ENCODE measurements at regions not wholly inside any gene's neighbourhood (a gene's known extent, or its start where the extent isn't known, plus 50 kb on each side); places are given as distances from the start of the nearest gene placed in this dataset.

DNA sequence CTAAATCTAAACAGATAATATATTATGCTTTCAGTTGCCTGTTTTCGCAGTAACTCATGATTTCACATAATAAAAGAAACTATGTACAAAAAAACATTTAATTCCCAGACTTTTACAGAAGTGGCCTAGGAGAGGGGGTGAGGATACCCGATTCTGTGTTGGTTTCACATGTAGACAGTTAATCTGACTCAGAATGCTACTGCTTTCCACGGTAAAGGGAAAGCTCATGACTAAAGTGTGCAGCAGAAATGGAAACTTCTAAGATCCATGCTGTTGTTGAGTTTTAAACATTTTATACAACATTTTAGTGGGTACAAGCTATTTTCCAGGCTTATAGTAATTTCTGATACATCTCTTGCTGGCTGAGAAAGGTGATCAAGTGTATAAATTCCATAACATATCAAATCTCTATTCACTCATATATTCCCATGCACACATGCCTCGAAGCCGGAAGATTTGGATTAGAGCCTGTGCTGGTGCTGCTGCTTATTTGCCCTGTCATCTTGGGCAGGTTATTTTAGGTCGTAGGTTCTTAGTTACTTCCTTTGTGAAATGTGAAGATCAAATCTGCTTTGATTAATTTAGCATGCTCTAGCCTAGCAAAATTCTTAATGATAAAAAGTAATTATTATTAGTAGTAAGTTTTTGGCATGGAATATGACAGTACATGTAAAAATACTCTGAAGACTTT is 896.7 kb upstream of the MAP3K7 start:
- no peak overlapping the region for H3K9ac ChIP-seq (ENCODE audit: low read length in 2 of 2)
- H3K4me1 ChIP-seq (ENCODE audit: control insufficient read depth, insufficient read depth, low read length): no peaks in the 10 kb centered on the region
- H3K4me3 ChIP-seq (ENCODE audit: low read length in 2 of 2): no peak overlapping the region
- no peaks in the 10 kb centered on the region for H3K9me3 ChIP-seq (ENCODE audit: control insufficient read depth in 2 of 2, low read length in 2 of 2)
- no peak overlapping the region for H3K27ac ChIP-seq (ENCODE audit: low read length)
- no peaks in the 10 kb centered on the region for H3K27me3 ChIP-seq (ENCODE audit: control insufficient read depth in 1 of 2, insufficient read depth in 2 of 2, low read length in 2 of 2)
- H3K36me3 ChIP-seq (ENCODE audit: control insufficient read depth in 2 of 2, insufficient read depth in 2 of 2, low read length in 2 of 2): no peaks in the 10 kb centered on the region

- no peak overlapping the region for H3K9ac ChIP-seq (ENCODE audit: low read length in 2 of 2)
- H3K4me3 ChIP-seq (ENCODE audit: low read length in 2 of 2): no peak overlapping the region
- no peaks in the 10 kb centered on the region for H3K27me3 ChIP-seq (ENCODE audit: control insufficient read depth in 1 of 2, insufficient read depth in 2 of 2, low read length in 2 of 2)
- H3K4me1 ChIP-seq (ENCODE audit: control insufficient read depth, insufficient read depth, low read length): no peaks in the 10 kb centered on the region
- no peak overlapping the region for H3K27ac ChIP-seq (ENCODE audit: low read length)
- no peaks in the 10 kb centered on the region for H3K36me3 ChIP-seq (ENCODE audit: control insufficient read depth in 2 of 2, insufficient read depth in 2 of 2, low read length in 2 of 2)
- H3K9me3 ChIP-seq (ENCODE audit: control insufficient read depth in 2 of 2, low read length in 2 of 2): no peaks in the 10 kb centered on the region
These were observed 895.6 kb upstream of the MAP3K7 start for GRCh38 chr6:91482498-91482897.

DNA sequence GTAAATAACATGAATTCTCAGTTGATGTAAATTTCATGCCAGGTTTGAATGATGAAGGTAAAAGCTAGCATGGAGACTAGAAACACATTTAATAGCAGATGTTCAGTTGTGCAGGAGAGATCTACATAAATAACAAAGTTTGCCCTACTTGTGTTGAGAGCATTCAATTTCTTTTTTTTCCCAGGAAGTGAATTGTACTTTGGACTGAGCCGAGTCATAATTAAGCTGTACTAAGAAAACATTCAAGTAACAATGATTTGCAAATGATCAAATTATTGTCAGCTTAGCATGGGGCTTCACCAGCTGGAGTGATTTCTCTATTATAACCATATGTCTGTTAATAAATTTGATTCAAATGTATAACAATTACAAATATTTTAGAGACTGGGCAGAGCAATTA is 893.5 kb upstream of the MAP3K7 start:
- no peak overlapping the region for H3K9ac ChIP-seq (ENCODE audit: low read length in 2 of 2)
- H3K4me3 ChIP-seq (ENCODE audit: low read length in 2 of 2): no peak overlapping the region
- no peaks in the 10 kb centered on the region for H3K27me3 ChIP-seq (ENCODE audit: control insufficient read depth in 1 of 2, insufficient read depth in 2 of 2, low read length in 2 of 2)
- H3K4me1 ChIP-seq (ENCODE audit: control insufficient read depth, insufficient read depth, low read length): no peaks in the 10 kb centered on the region
- no peaks in the 10 kb centered on the region for H3K9me3 ChIP-seq (ENCODE audit: control insufficient read depth in 2 of 2, low read length in 2 of 2)
- no peaks in the 10 kb centered on the region for H3K36me3 ChIP-seq (ENCODE audit: control insufficient read depth in 2 of 2, insufficient read depth in 2 of 2, low read length in 2 of 2)
- no peak overlapping the region for H3K27ac ChIP-seq (ENCODE audit: low read length)

DNA sequence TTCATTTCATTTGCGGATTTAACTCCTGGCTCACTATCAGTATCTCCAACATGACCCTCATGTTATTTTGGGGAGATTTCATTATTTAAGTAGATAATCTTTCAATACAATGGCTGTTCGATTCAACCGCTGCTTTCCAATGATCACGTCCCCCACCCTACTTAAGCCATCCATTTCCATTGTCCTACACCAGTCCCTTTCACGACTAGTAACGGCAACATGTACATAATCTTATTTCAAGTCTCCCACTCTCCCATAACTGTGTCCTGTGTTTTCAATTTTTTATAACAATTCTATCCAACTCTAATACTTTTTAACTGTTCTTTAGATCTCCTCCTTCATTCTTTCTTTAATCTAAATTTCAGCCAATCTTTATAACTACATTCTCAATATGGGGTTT is 890.8 kb upstream of the MAP3K7 start:
- Histone ChIP-seq H3K36me3 (ENCODE audit: control insufficient read depth in 2 of 2, insufficient read depth in 2 of 2, low read length in 2 of 2) (no peaks in the 10 kb centered on the region), H3K4me3 (ENCODE audit: low read length in 2 of 2) (no peak overlapping the region), H3K27me3 (ENCODE audit: control insufficient read depth in 1 of 2, insufficient read depth in 2 of 2, low read length in 2 of 2) (no peaks in the 10 kb centered on the region), H3K9ac (ENCODE audit: low read length in 2 of 2) (no peak overlapping the region), H3K27ac (ENCODE audit: low read length) (no peak overlapping the region), H3K9me3 (ENCODE audit: control insufficient read depth in 2 of 2, low read length in 2 of 2) (no peaks in the 10 kb centered on the region), H3K4me1 (ENCODE audit: control insufficient read depth, insufficient read depth, low read length) (no peaks in the 10 kb centered on the region)

- Histone ChIP-seq H3K36me3 (ENCODE audit: control insufficient read depth in 2 of 2, insufficient read depth in 2 of 2, low read length in 2 of 2) (no peaks in the 10 kb centered on the region), H3K4me1 (ENCODE audit: control insufficient read depth, insufficient read depth, low read length) (no peaks in the 10 kb centered on the region), H3K9me3 (ENCODE audit: control insufficient read depth in 2 of 2, low read length in 2 of 2) (no peaks in the 10 kb centered on the region), H3K9ac (ENCODE audit: low read length in 2 of 2) (no peak overlapping the region), H3K27me3 (ENCODE audit: control insufficient read depth in 1 of 2, insufficient read depth in 2 of 2, low read length in 2 of 2) (no peaks in the 10 kb centered on the region), H3K4me3 (ENCODE audit: low read length in 2 of 2) (no peak overlapping the region), H3K27ac (ENCODE audit: low read length) (no peak overlapping the region)
These were observed 889.1 kb upstream of the MAP3K7 start for GRCh38 chr6:91476000-91476399.

DNA sequence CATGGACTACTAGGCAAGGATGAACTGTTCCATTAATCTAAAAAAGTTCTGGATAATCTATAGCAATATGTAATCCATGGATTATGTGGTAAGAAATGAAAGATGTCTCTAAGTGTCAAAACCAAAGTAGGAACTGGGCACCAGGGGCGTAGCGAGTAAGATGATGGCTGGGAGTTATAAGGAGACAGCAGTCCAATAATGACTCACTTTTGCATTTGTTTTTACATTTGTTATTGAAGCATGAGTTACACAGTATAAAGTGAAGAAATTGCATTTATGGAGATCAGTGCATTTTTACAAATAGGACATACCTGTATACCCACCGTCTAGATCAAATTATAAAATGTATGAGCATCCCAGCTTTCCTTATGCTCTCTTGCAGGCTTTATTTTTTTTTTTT is 878.5 kb upstream of the MAP3K7 start:
- Histone ChIP-seq H3K4me1 (ENCODE audit: control insufficient read depth, insufficient read depth, low read length) (no peaks in the 10 kb centered on the region), H3K9ac (ENCODE audit: low read length in 2 of 2) (no peak overlapping the region), H3K27me3 (ENCODE audit: control insufficient read depth in 1 of 2, insufficient read depth in 2 of 2, low read length in 2 of 2) (no peaks in the 10 kb centered on the region)

DNA sequence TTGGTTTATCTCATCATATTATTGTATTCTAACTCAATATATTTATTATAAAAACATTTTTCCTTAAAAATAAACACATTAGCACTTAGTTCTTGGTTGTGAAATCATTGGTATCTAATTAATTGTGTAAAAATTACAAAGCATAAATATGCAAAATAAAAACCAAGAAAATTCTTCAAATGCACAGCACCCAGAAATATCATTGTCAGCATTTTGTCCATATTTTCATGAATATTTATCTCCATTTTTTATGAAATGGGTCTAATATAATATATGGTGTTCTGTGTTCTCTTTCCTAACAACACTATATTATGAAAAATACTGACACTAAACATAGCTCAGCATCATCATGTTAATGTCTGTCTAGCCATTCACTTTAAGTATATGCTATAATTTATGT is 877.8 kb upstream of the MAP3K7 start:
- Histone ChIP-seq H3K27ac (ENCODE audit: low read length) (no peak overlapping the region), H3K9me3 (ENCODE audit: control insufficient read depth in 2 of 2, low read length in 2 of 2) (no peaks in the 10 kb centered on the region), H3K4me3 (ENCODE audit: low read length in 2 of 2) (no peak overlapping the region), H3K9ac (ENCODE audit: low read length in 2 of 2) (no peak overlapping the region), H3K4me1 (ENCODE audit: control insufficient read depth, insufficient read depth, low read length) (no peaks in the 10 kb centered on the region), H3K36me3 (ENCODE audit: control insufficient read depth in 2 of 2, insufficient read depth in 2 of 2, low read length in 2 of 2) (no peaks in the 10 kb centered on the region), H3K27me3 (ENCODE audit: control insufficient read depth in 1 of 2, insufficient read depth in 2 of 2, low read length in 2 of 2) (no peaks in the 10 kb centered on the region)

More for the DNA sequence above, 878.5 kb upstream of the MAP3K7 start:
- Histone ChIP-seq H3K36me3 (ENCODE audit: control insufficient read depth in 2 of 2, insufficient read depth in 2 of 2, low read length in 2 of 2) (no peaks in the 10 kb centered on the region), H3K9me3 (ENCODE audit: control insufficient read depth in 2 of 2, low read length in 2 of 2) (no peaks in the 10 kb centered on the region), H3K27ac (ENCODE audit: low read length) (no peak overlapping the region), H3K4me3 (ENCODE audit: low read length in 2 of 2) (no peak overlapping the region)

GRCh38 chr6:91464201-91464600 is 877.3 kb upstream of the MAP3K7 start:
- Histone ChIP-seq H3K36me3 (ENCODE audit: control insufficient read depth in 2 of 2, insufficient read depth in 2 of 2, low read length in 2 of 2) (no peaks in the 10 kb centered on the region), H3K4me1 (ENCODE audit: control insufficient read depth, insufficient read depth, low read length) (no peaks in the 10 kb centered on the region), H3K27ac (ENCODE audit: low read length) (no peak overlapping the region), H3K4me3 (ENCODE audit: low read length in 2 of 2) (no peak overlapping the region), H3K9me3 (ENCODE audit: control insufficient read depth in 2 of 2, low read length in 2 of 2) (no peaks in the 10 kb centered on the region), H3K27me3 (ENCODE audit: control insufficient read depth in 1 of 2, insufficient read depth in 2 of 2, low read length in 2 of 2) (no peaks in the 10 kb centered on the region), H3K9ac (ENCODE audit: low read length in 2 of 2) (no peak overlapping the region)

- Histone ChIP-seq H3K36me3 (ENCODE audit: control insufficient read depth in 2 of 2, insufficient read depth in 2 of 2, low read length in 2 of 2) (no peaks in the 10 kb centered on the region), H3K4me1 (ENCODE audit: control insufficient read depth, insufficient read depth, low read length) (no peaks in the 10 kb centered on the region), H3K27me3 (ENCODE audit: control insufficient read depth in 1 of 2, insufficient read depth in 2 of 2, low read length in 2 of 2) (no peaks in the 10 kb centered on the region), H3K4me3 (ENCODE audit: low read length in 2 of 2) (no peak overlapping the region), H3K27ac (ENCODE audit: low read length) (no peak overlapping the region), H3K9ac (ENCODE audit: low read length in 2 of 2) (no peak overlapping the region), H3K9me3 (ENCODE audit: control insufficient read depth in 2 of 2, low read length in 2 of 2) (no peaks in the 10 kb centered on the region)
These were observed 875.4 kb upstream of the MAP3K7 start for GRCh38 chr6:91462241-91462640.

GRCh38 chr6:91453224-91453878 is 866.5 kb upstream of the MAP3K7 start:
- no peaks in the 10 kb centered on the region for H3K9me3 ChIP-seq (ENCODE audit: control insufficient read depth in 2 of 2, low read length in 2 of 2)
- no peaks in the 10 kb centered on the region for H3K4me1 ChIP-seq (ENCODE audit: control insufficient read depth, insufficient read depth, low read length)
- H3K36me3 ChIP-seq (ENCODE audit: control insufficient read depth in 2 of 2, insufficient read depth in 2 of 2, low read length in 2 of 2): no peaks in the 10 kb centered on the region
- H3K27ac ChIP-seq (ENCODE audit: low read length): no peak overlapping the region
- no peak overlapping the region for H3K9ac ChIP-seq (ENCODE audit: low read length in 2 of 2)
- no peak overlapping the region for H3K4me3 ChIP-seq (ENCODE audit: low read length in 2 of 2)
- no peaks in the 10 kb centered on the region for H3K27me3 ChIP-seq (ENCODE audit: control insufficient read depth in 1 of 2, insufficient read depth in 2 of 2, low read length in 2 of 2)

- H3K27ac ChIP-seq (ENCODE audit: low read length): no peak overlapping the region
These were observed 862.7 kb upstream of the MAP3K7 start for GRCh38 chr6:91449539-91449938.

More at GRCh38 chr6:91449539-91449938, 862.7 kb upstream of the MAP3K7 start:
- Histone ChIP-seq H3K4me1 (ENCODE audit: control insufficient read depth, insufficient read depth, low read length) (no peaks in the 10 kb centered on the region), H3K9me3 (ENCODE audit: control insufficient read depth in 2 of 2, low read length in 2 of 2) (no peaks in the 10 kb centered on the region), H3K27me3 (ENCODE audit: control insufficient read depth in 1 of 2, insufficient read depth in 2 of 2, low read length in 2 of 2) (no peaks in the 10 kb centered on the region), H3K4me3 (ENCODE audit: low read length in 2 of 2) (no peak overlapping the region), H3K9ac (ENCODE audit: low read length in 2 of 2) (no peak overlapping the region), H3K36me3 (ENCODE audit: control insufficient read depth in 2 of 2, insufficient read depth in 2 of 2, low read length in 2 of 2) (no peaks in the 10 kb centered on the region)

Measured in stomach smooth muscle (tissue), 2 donors.